Tibial nerve (tissue), 4 donors: ENCODE measurements at regions not wholly inside any gene's neighbourhood (a gene's known extent, or its start where the extent isn't known, plus 50 kb on each side); places are given as distances from the start of the nearest gene placed in this dataset.

Experiments used
- DNase-seq, 2 donors: peaks; one replicate each; pipeline ENCODE4 v3.0.0-alpha.2; 2019; ENCODE audit warnings: low spot score in 2 of 2
- H3K27ac ChIP-seq, 4 donors: fragments of 200-600 bp; sonication (generic) in 3 of 4; one replicate each; pipeline ENCODE4 v1.5.1; 2017 to 2019; ENCODE audit warnings: mild to moderate bottlenecking in 1 of 4
- H3K27me3 ChIP-seq, 2 donors: fragments of 200-600 bp; sonication (generic) in 1 of 2; one replicate each; pipeline versions ENCODE4 v1.5.1 to v1.6.0; 2017 to 2019
- H3K36me3 ChIP-seq, 3 donors: fragments of 200-600 bp; sonication (generic); one replicate each; pipeline ENCODE4 v1.5.1; 2018 to 2019
- H3K4me1 ChIP-seq, 4 donors: fragments of 200-600 bp; sonication (generic) in 3 of 4; one replicate each; pipeline ENCODE4 v1.5.1; 2017 to 2019
- H3K4me3 ChIP-seq, 4 donors: fragments of 200-600 bp; sonication (generic) in 3 of 4; one replicate each; pipeline ENCODE4 v1.5.1; 2017 to 2019; ENCODE audit warnings: mild to moderate bottlenecking in 1 of 4, moderate library complexity in 1 of 4
- H3K9me3 ChIP-seq, 4 donors: fragments of 200-600 bp; sonication (generic) in 3 of 4; one replicate each; pipeline ENCODE4 v1.5.1; 2017 to 2019
- CTCF ChIP-seq, 5 experiments: fragments of 200-600 bp in 3 of 5; fragments of 450-650 bp in 2 of 5; sonication (generic) in 3 of 5; IDR thresholded peaks; one replicate each; pipeline ENCODE4 v1.5.1; 2016 to 2019; ENCODE audit warnings: antibody characterized with exemption in 5 of 5, mild to moderate bottlenecking in 3 of 5, moderate library complexity in 2 of 5
- EP300 ChIP-seq, 2 donors: sonication (generic); formaldehyde crosslinking; IDR thresholded peaks; one replicate each; pipeline ENCODE4 v1.6.1; 2017; ENCODE audit warnings: antibody characterized with exemption in 2 of 2, mild to moderate bottlenecking in 1 of 2
- POLR2A ChIP-seq, 2 donors: fragments of 450-650 bp; IDR thresholded peaks; one replicate each; pipeline ENCODE4 v1.6.1; 2017; ENCODE audit warnings: antibody characterized with exemption in 2 of 2, mild to moderate bottlenecking in 2 of 2, moderate library complexity in 2 of 2
- WGBS, 2 donors: methylation state at CpG; one replicate each; pipeline ENCODE4 v1.1.5; 2018; 5-methylcytosine and 5-hydroxymethylcytosine counted together

- 65 to 71% methylated on average over 5 of the region's 5 CpGs for WGBS, 2 donors
- Histone ChIP-seq H3K27me3 (no peaks in the 10 kb centered on the region), H3K4me3 (no peak overlapping the region), H3K9me3 (no peaks in the 10 kb centered on the region), H3K36me3 (no peaks in the 10 kb centered on the region), H3K27ac (no peak overlapping the region), H3K4me1 (no peaks in the 10 kb centered on the region)
- DNase-seq = no peak
- TF ChIP-seq CTCF (IDR thresholded peaks at IDR 0.05) = no peak
- TF ChIP-seq POLR2A (IDR thresholded peaks at IDR 0.05) = no peak
- TF ChIP-seq EP300 (IDR thresholded peaks at IDR 0.05) = no peak
These were observed 106.6 kb upstream of the CDH6 start for GRCh38 chr5:31086839-31087415.

- Histone ChIP-seq H3K27me3 (no peaks in the 10 kb centered on the region), H3K27ac (no peak overlapping the region), H3K9me3 (no peaks in the 10 kb centered on the region), H3K4me3 (no peak overlapping the region), H3K36me3 (no peaks in the 10 kb centered on the region), H3K4me1 (no peaks in the 10 kb centered on the region)
- TF ChIP-seq CTCF (IDR thresholded peaks at IDR 0.05) (no peak), POLR2A (IDR thresholded peaks at IDR 0.05) (no peak), EP300 (IDR thresholded peaks at IDR 0.05) (no peak)
- no peak for DNase-seq
- WGBS, 2 donors = 84 to 89% methylated on average over 5 of the region's 5 CpGs
These were observed 108.6 kb upstream of the CDH6 start for GRCh38 chr5:31084871-31085270.

GRCh38 chr5:31083364-31083763, 110.1 kb upstream of the CDH6 start:
- no peak overlapping the region for H3K27ac ChIP-seq
- TF ChIP-seq CTCF (IDR thresholded peaks at IDR 0.05) (no peak), POLR2A (IDR thresholded peaks at IDR 0.05) (no peak), EP300 (IDR thresholded peaks at IDR 0.05) (no peak)
- no peaks in the 10 kb centered on the region for H3K36me3 ChIP-seq
- DNase-seq = no peak
- H3K4me3 ChIP-seq = no peak overlapping the region
- H3K9me3 ChIP-seq = no peaks in the 10 kb centered on the region
- 90 to 96% methylated on average over 2 of the region's 2 CpGs for WGBS, 2 donors
- no peaks in the 10 kb centered on the region for H3K27me3 ChIP-seq
- no peaks in the 10 kb centered on the region for H3K4me1 ChIP-seq

- Histone ChIP-seq H3K36me3 (no peaks in the 10 kb centered on the region), H3K27me3 (no peaks in the 10 kb centered on the region), H3K9me3 (no peaks in the 10 kb centered on the region), H3K4me3 (no peak overlapping the region), H3K4me1 (no peaks in the 10 kb centered on the region), H3K27ac (no peak overlapping the region)
- TF ChIP-seq EP300 (IDR thresholded peaks at IDR 0.05) = no peak
- TF ChIP-seq CTCF (IDR thresholded peaks at IDR 0.05) = no peak
- no peak for TF ChIP-seq POLR2A (IDR thresholded peaks at IDR 0.05)
- 91 to 93% methylated on average over 2 of the region's 2 CpGs for WGBS, 2 donors
- no peak for DNase-seq
These were observed 113.8 kb upstream of the CDH6 start for GRCh38 chr5:31079668-31080067.

- H3K9me3 ChIP-seq = no peaks in the 10 kb centered on the region
- 56% methylated on average over 3 of the region's 3 CpGs for WGBS, 2 donors
- H3K36me3 ChIP-seq = no peaks in the 10 kb centered on the region
- H3K27me3 ChIP-seq = no peaks in the 10 kb centered on the region
- no peak for DNase-seq
- H3K27ac ChIP-seq = no peak overlapping the region
- TF ChIP-seq CTCF (IDR thresholded peaks at IDR 0.05) = no peak
- TF ChIP-seq POLR2A (IDR thresholded peaks at IDR 0.05) = no peak
- no peak for TF ChIP-seq EP300 (IDR thresholded peaks at IDR 0.05)
- H3K4me3 ChIP-seq = no peak overlapping the region
- no peaks in the 10 kb centered on the region for H3K4me1 ChIP-seq
These were observed 114.5 kb upstream of the CDH6 start for GRCh38 chr5:31078956-31079355.
